GM21529 (cell line): ENCODE measurements at regions not wholly inside any gene's neighbourhood (a gene's known extent, or its start where the extent isn't known, plus 50 kb on each side); places are given as distances from the start of the nearest gene placed in this dataset.

Experiments used
- ATAC-seq: cut with Tn5 transposase; IDR thresholded peaks from one replicate; pipeline ENCODE4 v1.9.1; 2021; ENCODE audit not compliant: unreplicated experiment

DNA sequence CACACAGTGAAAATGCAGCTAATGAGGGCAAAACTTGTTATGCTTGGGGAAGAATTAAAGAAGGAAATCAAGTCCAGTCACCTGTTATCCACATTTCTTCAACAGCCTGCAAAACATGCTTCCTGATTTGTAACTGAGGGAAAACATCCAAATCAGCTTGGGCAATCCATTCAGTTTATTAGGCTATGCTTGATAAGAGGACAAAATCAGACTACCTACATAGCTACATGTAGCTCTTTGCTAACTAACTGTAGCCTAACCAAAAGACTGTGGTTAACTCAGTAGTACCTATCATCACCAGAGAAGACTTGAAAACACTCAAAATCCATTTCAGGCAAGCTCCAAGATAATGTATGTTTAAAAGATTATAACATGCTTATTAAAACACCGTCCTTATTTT, 436.4 kb downstream of the SHQ1 start:
- ATAC-seq: no peak

- ATAC-seq: no peak
These were observed 437.1 kb downstream of the SHQ1 start for GRCh38 chr3:72411126-72411525.

DNA sequence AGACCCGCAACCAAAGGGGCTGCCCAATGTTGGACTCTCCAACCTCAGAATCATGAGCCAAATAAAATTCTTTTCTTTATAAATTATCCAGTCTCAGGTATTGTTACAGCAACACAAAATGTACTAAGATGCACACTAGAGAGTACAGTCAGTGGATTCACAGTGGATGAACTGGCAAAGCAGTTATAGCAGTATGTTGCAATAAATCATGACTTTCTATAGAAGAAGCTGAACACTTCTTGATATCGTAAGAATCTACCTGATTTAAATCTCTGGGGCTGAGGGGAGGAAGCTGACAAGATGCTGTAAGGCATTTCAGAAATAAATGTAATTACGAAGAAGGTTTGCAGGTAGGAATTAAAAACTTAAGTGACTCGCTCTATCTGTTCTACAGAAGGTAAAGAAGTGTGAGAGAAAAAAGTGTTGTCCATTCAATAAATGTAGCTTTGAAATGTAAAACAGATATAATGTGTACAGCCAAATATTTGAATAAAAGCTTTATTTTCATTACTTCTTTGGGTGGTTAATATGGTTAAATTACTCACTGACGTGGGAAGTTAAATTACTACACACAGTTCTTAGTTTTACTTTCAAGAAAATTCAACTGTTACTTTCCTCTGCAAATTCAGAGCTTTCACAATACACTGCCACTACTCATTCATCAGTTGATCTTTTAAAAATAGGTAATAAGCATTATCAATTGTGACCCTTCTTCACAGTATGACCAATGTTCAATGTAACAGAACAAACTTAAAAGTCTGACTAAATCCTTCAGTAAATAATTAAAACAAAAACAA, 439.1 kb downstream of the SHQ1 start:
- ATAC-seq: no peak

- ATAC-seq: no peak
These were observed 440.5 kb downstream of the SHQ1 start for GRCh38 chr3:72407766-72408165.

DNA sequence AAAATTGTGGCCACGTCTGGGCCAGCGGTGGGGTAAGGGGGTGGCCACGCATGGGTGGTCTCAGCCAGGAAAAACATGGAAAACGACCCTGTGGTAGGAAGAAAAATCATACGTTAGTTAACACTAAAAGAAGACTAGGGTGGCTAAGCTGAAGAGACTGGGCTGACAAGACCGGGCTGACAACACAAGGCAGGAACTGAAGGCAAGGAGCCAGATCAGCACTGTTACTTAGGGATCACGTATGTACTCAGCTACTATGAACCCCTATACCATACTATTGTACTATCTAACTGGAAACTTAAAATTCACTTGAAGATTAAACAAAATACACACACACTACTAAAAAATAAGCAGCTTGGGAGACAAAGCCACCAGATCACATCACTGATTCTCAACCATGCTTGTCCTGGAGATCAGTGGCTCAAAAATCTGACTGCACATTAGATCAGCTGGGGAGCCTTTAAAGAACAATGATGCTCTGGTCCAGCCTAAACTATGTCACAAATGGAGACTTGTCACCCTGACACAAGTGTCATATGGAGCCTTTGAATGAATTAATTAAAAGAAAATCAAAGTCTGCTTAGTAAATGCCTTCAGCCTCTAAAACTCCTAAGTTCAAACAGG, 442.2 kb downstream of the SHQ1 start:
- ATAC-seq: no peak

DNA sequence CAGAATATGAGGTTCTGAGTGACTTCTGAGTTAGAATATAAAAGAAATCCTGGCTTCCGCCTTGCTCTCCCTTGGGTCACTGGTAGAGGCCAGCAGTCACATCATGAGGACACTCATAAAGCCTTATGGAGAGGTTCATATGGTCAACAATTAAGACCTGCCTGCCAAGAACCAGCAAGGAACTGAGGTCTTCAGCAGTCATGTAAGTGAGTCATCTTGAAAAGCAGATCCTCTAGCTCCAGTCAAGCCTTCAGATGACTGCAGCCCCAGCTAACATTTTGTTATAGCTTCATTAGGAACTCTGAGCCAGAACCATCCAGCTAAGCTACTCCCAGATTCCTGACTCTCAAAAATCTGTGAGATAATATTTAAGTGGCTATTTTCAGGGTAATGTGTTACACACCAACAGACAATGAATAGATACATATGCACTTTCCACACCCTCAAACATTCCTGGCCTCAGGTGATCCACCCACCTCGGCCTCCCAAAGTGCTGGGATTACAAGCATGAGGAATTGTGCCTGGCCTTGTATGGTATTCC, 447.2 kb downstream of the SHQ1 start:
- no peak for ATAC-seq

DNA sequence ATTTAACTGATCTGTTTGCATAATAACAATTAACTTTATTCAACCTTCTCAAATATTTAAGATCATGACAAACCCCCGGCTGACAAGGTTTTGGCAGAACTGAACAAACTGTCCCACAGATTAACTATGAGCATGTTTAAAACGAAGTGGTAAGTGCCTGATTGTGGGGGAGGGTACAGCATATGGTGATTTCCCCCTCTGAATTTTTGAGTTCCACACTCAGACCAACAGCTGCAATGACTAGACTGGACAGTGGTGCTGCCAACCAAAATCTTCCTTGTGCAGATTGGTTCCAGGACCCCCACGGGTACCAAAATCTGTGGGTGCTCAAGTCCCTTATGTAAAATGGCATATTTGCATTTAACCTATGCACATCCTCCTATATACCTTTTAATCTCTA, 449.5 kb downstream of the SHQ1 start:
- ATAC-seq: no peak

DNA sequence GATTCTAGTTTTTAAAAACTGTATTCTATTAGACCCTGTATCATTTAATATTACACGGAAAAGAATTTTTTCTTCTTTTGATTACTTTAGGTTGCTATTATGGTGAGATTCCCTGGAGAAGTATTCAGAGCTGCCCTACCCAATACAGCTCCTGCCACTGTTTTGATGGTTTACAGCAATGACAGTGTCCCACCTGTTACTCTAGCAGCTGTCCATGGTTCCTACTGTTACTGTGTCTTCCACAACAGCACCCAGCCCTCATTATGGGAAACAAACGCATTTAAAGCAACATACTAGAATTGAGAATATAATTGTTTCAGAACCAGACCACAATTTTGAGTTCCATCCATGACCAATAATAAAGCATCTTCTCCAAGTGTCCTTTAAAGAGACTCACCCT, 450.7 kb downstream of the SHQ1 start:
- ATAC-seq: no peak

GRCh38 chr3:72396899-72397298, 451.3 kb downstream of the SHQ1 start:
- ATAC-seq: no peak

DNA sequence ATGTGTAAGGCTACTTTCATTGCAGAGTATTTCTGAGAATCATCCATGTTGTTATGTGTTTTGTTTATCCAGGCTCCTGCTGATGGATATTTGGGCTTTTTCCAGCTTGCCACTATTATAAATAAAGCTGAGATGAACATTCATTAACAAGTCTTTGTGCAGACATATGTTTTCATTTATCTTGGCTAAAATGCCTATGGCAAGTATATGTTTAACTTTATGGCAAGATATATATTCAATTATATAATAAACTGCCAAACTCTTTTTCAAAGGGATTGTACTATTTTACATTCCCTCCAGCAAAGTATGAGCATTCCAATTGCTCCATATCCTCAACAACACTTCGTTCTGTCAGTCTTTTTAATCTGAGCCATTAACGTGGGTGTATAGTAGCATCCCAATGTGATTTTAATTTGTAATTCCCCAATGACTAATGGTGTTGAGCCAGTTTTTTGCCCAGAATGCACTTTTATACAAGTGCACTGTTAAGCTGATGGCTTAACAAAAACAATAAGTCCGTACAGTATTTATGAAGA, 452.4 kb downstream of the SHQ1 start:
- ATAC-seq: no peak

DNA sequence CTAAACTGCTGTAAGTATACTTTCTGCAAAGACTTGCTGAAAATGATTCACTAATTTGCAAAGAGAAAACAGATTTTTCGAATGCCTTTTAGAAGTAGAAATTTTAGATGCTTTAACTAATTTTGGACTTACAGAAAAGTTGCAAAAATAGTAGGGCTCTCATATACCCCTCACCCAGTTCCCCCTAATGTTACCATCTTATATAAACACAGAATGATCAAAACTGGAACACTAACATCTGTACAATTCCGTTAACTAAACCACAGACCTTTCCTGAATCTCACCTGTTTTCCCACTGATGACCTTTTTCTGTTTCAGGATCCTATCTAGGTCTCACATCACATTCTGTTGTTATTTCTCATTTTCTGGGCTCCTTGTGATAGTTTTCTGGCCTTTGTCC, 454.8 kb downstream of the SHQ1 start:
- ATAC-seq: no peak

- no peak for ATAC-seq
These were observed 456.6 kb downstream of the SHQ1 start for GRCh38 chr3:72391659-72392058.

DNA sequence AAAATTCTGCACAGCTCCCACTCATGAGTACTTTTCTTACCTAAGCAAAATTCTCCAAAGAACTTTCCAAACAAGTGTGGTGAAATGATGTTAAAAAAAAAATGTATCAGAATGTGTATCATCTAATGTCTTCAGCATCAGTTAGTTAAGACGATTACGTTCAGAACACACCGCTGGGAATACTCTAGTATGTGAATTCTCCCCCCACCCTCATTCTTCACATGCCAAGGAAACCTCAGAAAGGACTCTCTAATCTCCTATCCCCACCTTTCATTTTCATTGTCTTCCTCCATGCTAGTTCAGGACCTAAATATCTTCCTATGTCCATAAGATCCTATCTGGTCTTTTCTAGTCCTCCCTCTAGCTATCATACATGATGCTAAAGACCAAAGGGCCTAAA, 457.4 kb downstream of the SHQ1 start:
- no peak for ATAC-seq

- ATAC-seq: no peak
These were observed 459.6 kb downstream of the SHQ1 start for GRCh38 chr3:72388644-72389043.

DNA sequence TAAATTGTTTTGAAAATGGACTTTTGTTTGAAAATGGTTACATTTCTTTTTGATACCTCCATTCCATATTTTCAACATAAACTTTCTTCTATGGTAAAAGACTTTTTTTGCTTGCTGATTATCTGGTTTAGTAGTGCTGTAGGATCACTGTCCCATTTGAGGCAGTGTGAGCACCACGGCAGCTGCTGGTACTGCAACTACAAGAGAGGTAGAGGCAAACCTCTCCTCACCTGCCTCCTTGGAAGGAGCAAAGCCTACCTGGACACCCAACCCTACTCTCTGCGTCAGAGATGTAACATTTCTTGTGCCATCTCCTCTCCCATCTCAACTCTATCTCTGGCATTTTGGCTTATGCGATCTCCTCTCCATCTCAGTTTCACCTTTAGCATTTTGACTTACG, 460.1 kb downstream of the SHQ1 start:
- ATAC-seq: no peak

DNA sequence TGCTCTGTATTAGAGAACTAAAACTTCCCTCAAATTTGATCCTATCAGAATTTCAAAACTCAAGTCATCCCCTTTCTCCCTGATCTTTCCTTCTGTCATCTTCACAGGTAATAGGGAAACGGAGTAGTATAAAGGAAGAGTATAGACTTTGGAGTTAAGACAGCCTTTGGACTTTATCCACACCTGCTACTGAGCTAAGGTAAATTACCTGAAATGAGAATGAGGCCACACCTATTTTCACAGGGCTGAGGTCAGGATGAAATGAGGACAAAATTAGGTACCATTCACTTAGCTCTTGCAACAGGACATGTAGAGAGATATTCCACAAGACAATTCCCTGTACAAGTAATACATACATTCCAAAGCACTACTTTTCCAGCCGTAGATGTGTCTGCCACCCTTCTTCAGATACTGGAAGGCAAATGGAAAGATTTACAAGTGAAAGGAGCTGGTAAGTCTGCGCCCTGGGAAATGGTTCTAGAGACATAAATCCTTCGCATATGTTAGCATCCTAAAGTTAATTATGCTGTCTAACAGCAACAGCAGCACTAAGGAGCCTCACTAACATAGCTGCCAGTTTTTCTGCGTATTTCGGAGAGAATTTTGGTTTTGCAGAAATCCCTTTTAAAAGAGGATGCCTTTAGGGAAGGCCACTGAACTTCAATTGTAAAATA, 461.8 kb downstream of the SHQ1 start:
- no peak for ATAC-seq

DNA sequence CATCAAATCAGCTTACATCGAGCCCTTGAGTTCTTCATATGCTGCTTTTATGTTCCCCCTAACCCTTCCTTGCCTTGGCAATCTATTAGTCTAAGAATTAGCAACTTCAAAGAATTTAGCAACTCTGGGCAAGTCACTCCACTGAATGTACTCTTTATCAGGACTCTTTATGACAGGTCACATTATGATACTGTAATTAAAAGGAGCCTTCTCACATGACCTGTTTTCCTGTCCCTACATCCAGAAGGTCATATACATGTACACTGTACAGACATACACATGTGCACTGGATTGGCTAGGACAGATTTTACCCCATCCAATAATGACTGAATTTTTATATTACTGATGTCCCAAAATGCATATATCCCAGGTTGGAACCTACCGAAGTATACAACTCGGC, 463.1 kb downstream of the SHQ1 start:
- ATAC-seq: no peak

GRCh38 chr3:72384602-72385001, 463.6 kb downstream of the SHQ1 start:
- ATAC-seq: no peak

GRCh38 chr3:72383883-72384282, 464.4 kb downstream of the SHQ1 start:
- ATAC-seq: no peak

DNA sequence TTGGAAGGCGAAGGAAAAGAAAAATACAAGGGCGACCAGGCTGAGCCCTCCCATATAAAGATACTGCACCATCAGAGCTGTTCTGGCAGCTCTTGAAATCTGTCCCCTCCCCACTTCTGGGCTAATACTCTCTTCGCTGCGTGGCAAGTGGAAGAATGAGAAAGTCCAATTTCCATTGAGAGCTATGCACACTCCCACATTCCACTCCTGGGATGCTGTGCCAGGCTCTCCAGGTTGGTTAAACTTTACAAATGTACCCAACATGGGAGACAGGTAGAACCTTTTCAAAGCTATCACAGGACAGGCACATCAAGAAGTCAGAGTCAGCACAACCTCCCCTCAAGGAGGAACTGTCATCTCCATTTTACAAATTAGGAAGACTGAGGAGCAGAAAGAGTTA, 465.0 kb downstream of the SHQ1 start:
- ATAC-seq: no peak

DNA sequence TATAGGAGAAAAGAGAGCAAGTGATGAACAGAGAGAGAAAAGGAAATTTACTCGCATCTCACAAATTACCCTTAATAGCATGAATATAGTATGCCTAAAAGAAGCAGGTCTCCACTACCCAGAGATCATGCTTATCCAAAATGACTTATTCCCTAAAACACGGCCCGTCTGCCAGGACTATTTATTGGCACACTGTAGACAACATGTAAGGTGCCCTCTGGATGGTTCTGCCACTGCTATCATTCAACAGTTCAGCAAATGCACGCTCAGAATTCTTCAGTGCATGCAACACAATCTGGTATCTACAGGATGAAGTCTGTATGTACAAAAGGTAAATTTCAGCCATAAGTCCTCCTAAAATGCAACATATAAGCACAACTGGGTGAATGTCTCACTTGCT, 465.8 kb downstream of the SHQ1 start:
- no peak for ATAC-seq

DNA sequence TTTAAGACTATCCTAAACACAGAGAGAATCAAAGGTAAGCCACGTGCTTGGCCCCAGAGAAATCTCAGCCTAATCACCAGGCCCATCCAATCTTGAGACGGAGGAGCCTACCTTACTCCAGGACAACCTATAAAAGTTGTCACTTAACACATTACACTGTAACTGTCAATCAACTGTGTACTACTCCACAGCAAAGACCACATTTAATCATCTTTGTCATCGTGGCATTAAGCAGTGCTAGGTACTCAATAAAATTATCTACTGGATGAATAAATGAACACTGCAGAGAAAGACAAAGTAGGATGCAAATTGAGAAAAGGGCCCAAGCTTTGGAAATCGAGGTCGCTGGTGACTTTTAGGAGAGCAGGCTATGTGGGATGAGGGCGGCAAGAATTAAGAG, 466.7 kb downstream of the SHQ1 start:
- no peak for ATAC-seq
